ENCODE measurements at regions not wholly inside any gene's neighbourhood (a gene's known extent, or its start where the extent isn't known, plus 50 kb on each side); places are given as distances from the start of the nearest gene placed in this dataset.

DNA sequence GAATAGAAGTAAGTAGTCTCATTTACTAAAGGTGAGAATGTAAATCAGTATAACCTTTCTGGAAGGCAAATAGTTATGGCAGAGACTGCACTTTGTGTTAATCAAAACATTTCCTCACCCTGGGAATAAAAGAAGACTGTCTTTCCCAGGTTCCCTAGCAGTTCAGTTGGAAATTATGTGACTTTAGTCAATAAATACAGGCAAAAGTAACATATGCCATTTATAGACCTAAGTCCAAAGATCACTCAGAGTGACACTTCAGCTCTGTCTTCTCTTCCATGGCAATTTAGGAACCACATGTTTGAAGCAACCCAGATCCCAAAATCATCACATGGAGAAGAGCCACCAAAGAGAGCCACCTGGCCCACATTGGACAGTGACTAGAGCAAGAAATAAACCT, 160.7 kb upstream of the SV2C start:
- TF ChIP-seq HOXB5 (CRISPR knock-in tag; IDR thresholded peaks at IDR 0.05): no peak
- TF ChIP-seq SMC3 (IDR thresholded peaks at IDR 0.05): no peak
- no peak for TF ChIP-seq HOXA7 (CRISPR knock-in tag; IDR thresholded peaks at IDR 0.05)
- no peak for TF ChIP-seq RAD21 (conservative IDR thresholded peaks at IDR 0.05 in 1 of 2, IDR thresholded peaks at IDR 0.05 in 1 of 2)
- TF ChIP-seq, protein P1, sequence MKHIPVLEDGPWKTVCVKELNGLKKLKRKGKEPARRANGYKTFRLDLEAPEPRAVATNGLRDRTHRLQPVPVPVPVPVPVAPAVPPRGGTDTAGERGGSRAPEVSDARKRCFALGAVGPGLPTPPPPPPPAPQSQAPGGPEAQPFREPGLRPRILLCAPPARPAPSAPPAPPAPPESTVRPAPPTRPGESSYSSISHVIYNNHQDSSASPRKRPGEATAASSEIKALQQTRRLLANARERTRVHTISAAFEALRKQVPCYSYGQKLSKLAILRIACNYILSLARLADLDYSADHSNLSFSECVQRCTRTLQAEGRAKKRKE (CRISPR knock-in tag; IDR thresholded peaks at IDR 0.05; ENCODE audit: low read depth): no peak
- no peak for TF ChIP-seq MAFK (IDR thresholded peaks at IDR 0.05; ENCODE audit: partially characterized antibody)
- TF ChIP-seq, protein P2, sequence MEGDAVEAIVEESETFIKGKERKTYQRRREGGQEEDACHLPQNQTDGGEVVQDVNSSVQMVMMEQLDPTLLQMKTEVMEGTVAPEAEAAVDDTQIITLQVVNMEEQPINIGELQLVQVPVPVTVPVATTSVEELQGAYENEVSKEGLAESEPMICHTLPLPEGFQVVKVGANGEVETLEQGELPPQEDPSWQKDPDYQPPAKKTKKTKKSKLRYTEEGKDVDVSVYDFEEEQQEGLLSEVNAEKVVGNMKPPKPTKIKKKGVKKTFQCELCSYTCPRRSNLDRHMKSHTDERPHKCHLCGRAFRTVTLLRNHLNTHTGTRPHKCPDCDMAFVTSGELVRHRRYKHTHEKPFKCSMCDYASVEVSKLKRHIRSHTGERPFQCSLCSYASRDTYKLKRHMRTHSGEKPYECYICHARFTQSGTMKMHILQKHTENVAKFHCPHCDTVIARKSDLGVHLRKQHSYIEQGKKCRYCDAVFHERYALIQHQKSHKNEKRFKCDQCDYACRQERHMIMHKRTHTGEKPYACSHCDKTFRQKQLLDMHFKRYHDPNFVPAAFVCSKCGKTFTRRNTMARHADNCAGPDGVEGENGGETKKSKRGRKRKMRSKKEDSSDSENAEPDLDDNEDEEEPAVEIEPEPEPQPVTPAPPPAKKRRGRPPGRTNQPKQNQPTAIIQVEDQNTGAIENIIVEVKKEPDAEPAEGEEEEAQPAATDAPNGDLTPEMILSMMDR (IDR thresholded peaks at IDR 0.05): no peak
- TF ChIP-seq NFE2L2 (conservative IDR thresholded peaks at IDR 0.05; ENCODE audit: low read length): no peak
- ChIA-PET CTCF (no interaction called here), POLR2A (no interaction called here)
- Histone ChIP-seq H3K4me2 (no peak overlapping the region), H3K9me3 (no peaks in the 10 kb centered on the region), H3K4me3 (no peak overlapping the region), H3K27ac (no peak overlapping the region), H3K4me1 (no peaks in the 10 kb centered on the region)
- ATAC-seq (no peak), FAIRE-seq (no peak), DNase-seq (ENCODE audit: low read depth in 1 of 2, low spot score in 1 of 2) (no peak)

DNA sequence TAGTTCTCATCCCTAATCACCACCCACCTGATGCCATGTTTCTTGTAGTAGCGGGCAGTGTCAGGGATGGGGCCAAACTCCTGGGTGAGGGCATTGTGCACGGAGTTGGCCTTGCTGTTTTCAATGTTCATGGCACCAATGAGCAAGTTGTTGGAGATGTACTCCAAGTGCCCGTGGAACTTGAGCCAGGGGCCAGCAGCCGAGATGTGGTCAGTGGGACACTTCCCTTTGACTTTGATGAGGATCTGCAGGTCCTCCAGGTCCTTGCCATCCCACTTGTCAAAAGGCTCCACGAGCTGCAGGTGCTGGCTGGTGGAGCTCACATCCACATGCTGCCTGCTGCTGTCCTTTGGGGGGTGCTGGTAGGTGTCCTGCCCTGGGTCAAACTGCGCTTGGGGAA, 162.2 kb upstream of the SV2C start:
- Histone ChIP-seq H3K4me3 (no peak overlapping the region), H3K9me3 (no peaks in the 10 kb centered on the region), H3K4me2 (no peak overlapping the region), H3K4me1 (no peaks in the 10 kb centered on the region), H3K27ac (no peak overlapping the region)
- TF ChIP-seq, protein P1 (CRISPR knock-in tag; IDR thresholded peaks at IDR 0.05; ENCODE audit: low read depth): no peak
- TF ChIP-seq ZSCAN20 (CRISPR knock-in tag; IDR thresholded peaks at IDR 0.05): no peak
- no peak for TF ChIP-seq TFCP2L1 (CRISPR knock-in tag; IDR thresholded peaks at IDR 0.05)
- no peak for TF ChIP-seq JUN (IDR thresholded peaks at IDR 0.05)
- no peak for TF ChIP-seq NFE2L2 (conservative IDR thresholded peaks at IDR 0.05; ENCODE audit: low read length)
- no peak for TF ChIP-seq ESRRA (IDR thresholded peaks at IDR 0.05; ENCODE audit: borderline replicate concordance, low read length)
- TF ChIP-seq POLR2AphosphoS2 (conservative IDR thresholded peaks at IDR 0.05; ENCODE audit: low read length): no peak
- no peak for TF ChIP-seq JUNB (IDR thresholded peaks at IDR 0.05)
- TF ChIP-seq NR3C1 (IDR thresholded peaks at IDR 0.05): no peak
- TF ChIP-seq ZNF302 (CRISPR knock-in tag; IDR thresholded peaks at IDR 0.05): no peak
- TF ChIP-seq CBX8 (IDR thresholded peaks at IDR 0.05): no peak
- ChIA-PET CTCF (interaction anchor here (0.6 to 1.2 kb wide), 3 partner anchors 13 to 118 kb away, joined by 3 to 6 read pairs (median 4); no protein-coding TSS in a partner anchor), POLR2A (no interaction called here)
- no peak for ATAC-seq
- 15% methylated on average over 6 of the region's 6 CpGs for WGBS (ENCODE audit: missing lambda C conversion rate)
- no peak for DNase-seq (ENCODE audit: low read depth in 1 of 2, low spot score in 1 of 2)
- FAIRE-seq: no peak

DNA sequence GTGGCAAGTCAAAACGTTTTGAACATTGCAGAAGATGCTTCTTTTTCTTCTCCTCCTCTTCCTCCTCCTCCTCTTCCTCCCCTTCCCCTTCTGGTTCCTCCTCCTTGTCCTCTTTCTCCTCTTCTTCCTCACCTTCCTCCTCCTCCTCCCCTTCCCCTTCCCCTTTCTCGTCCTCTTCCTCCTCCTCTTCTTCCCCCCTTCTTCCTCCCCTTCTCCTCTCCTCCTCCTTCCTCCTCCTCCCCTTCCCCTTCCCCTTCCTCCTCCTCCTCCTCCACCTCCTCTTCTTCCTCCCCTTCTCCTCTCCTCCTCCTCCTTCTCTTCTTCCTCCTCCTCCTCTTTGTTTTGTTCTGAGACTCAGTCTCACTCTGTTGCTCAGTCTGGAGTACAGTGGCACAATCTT, 167.0 kb upstream of the SV2C start:
- TF ChIP-seq HOXA7 (CRISPR knock-in tag; IDR thresholded peaks at IDR 0.05) (no peak), FOXS1 (CRISPR knock-in tag; IDR thresholded peaks at IDR 0.05) (no peak)
- ATAC-seq: no peak
- no peak for FAIRE-seq

DNA sequence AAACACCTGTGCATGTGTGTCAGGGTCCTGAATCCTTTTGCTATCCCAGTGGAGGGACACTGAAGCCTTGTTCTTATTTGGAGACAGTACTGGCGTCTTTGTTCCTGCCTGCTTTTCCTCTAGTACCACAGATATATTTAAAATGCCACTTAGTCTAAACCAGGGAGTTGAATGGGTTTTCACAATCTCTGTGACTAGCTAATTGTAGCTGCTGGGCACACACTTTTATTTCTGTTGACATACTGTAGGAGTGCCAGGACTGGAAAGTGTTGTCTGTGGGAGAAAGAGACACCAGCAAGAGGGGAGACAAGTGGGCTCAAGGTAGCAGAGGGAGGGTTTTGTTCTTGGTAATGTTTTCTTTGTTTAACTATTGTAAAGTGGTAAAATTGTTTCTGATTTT, 174.0 kb upstream of the SV2C start:
- no peak for DNase-seq (ENCODE audit: low read depth in 1 of 2, low spot score in 1 of 2)
- 0% methylated on average over 1 of the region's 1 CpG for WGBS (ENCODE audit: missing lambda C conversion rate)
- no peak for ATAC-seq
- CTCF ChIA-PET: no interaction called here
- no peak overlapping the region for H3K4me3 ChIP-seq
- POLR2A ChIA-PET: no interaction called here
- no peaks in the 10 kb centered on the region for H3K9me3 ChIP-seq
- H3K4me1 ChIP-seq: no peaks in the 10 kb centered on the region
- no peak overlapping the region for H3K4me2 ChIP-seq
- FAIRE-seq: no peak
- H3K27ac ChIP-seq: no peak overlapping the region
- no peak for TF ChIP-seq ESRRA (IDR thresholded peaks at IDR 0.05; ENCODE audit: borderline replicate concordance, low read length)
- TF ChIP-seq KDM5A (IDR thresholded peaks at IDR 0.05): no peak
- no peak for TF ChIP-seq POLR2A (IDR thresholded peaks at IDR 0.05; ENCODE audit: low read length)
- TF ChIP-seq, protein P3, sequence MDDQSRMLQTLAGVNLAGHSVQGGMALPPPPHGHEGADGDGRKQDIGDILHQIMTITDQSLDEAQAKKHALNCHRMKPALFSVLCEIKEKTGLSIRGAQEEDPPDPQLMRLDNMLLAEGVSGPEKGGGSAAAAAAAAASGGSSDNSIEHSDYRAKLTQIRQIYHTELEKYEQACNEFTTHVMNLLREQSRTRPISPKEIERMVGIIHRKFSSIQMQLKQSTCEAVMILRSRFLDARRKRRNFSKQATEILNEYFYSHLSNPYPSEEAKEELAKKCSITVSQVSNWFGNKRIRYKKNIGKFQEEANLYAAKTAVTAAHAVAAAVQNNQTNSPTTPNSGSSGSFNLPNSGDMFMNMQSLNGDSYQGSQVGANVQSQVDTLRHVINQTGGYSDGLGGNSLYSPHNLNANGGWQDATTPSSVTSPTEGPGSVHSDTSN (IDR thresholded peaks at IDR 0.05): no peak
- no peak for TF ChIP-seq TFCP2L1 (CRISPR knock-in tag; IDR thresholded peaks at IDR 0.05)
- no peak for TF ChIP-seq SMC3 (IDR thresholded peaks at IDR 0.05)
- no peak for TF ChIP-seq MYC (IDR thresholded peaks at IDR 0.05; ENCODE audit: borderline replicate concordance, low read length)
- no peak for TF ChIP-seq CBX8 (IDR thresholded peaks at IDR 0.05)
- no peak for TF ChIP-seq FOSL2 (IDR thresholded peaks at IDR 0.05)
- no peak for TF ChIP-seq FOSL2 (CRISPR knock-in tag; IDR thresholded peaks at IDR 0.05)
- TF ChIP-seq, protein P4, sequence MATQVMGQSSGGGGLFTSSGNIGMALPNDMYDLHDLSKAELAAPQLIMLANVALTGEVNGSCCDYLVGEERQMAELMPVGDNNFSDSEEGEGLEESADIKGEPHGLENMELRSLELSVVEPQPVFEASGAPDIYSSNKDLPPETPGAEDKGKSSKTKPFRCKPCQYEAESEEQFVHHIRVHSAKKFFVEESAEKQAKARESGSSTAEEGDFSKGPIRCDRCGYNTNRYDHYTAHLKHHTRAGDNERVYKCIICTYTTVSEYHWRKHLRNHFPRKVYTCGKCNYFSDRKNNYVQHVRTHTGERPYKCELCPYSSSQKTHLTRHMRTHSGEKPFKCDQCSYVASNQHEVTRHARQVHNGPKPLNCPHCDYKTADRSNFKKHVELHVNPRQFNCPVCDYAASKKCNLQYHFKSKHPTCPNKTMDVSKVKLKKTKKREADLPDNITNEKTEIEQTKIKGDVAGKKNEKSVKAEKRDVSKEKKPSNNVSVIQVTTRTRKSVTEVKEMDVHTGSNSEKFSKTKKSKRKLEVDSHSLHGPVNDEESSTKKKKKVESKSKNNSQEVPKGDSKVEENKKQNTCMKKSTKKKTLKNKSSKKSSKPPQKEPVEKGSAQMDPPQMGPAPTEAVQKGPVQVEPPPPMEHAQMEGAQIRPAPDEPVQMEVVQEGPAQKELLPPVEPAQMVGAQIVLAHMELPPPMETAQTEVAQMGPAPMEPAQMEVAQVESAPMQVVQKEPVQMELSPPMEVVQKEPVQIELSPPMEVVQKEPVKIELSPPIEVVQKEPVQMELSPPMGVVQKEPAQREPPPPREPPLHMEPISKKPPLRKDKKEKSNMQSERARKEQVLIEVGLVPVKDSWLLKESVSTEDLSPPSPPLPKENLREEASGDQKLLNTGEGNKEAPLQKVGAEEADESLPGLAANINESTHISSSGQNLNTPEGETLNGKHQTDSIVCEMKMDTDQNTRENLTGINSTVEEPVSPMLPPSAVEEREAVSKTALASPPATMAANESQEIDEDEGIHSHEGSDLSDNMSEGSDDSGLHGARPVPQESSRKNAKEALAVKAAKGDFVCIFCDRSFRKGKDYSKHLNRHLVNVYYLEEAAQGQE (IDR thresholded peaks at IDR 0.05): no peak

More for the DNA sequence above, 167.0 kb upstream of the SV2C start:
- DNase-seq (ENCODE audit: low read depth in 1 of 2, low spot score in 1 of 2): no peak
- ChIA-PET CTCF (interaction anchor here (0.7 kb wide), 1 partner anchor 1163 kb away, joined by 3 read pairs; no protein-coding TSS in a partner anchor), POLR2A (no interaction called here)
- Histone ChIP-seq H3K27ac (no peak overlapping the region), H3K4me3 (no peak overlapping the region), H3K4me1 (no peaks in the 10 kb centered on the region), H3K4me2 (no peak overlapping the region), H3K9me3 (no peaks in the 10 kb centered on the region)
- 14% methylated on average over 2 of the region's 2 CpGs for WGBS (ENCODE audit: missing lambda C conversion rate)
